Vagina (tissue), 2 donors: ENCODE measurements at regions not wholly inside any gene's neighbourhood (a gene's known extent, or its start where the extent isn't known, plus 50 kb on each side); places are given as distances from the start of the nearest gene placed in this dataset.

Source experiments
- CTCF ChIP-seq, 3 experiments: fragments of 450-650 bp in 2 of 3; fragments of 200-600 bp in 1 of 3; sonication (generic) in 1 of 3; IDR thresholded peaks; one replicate each; pipeline ENCODE4 v1.5.1; 2017 to 2019; ENCODE audit warnings: antibody characterized with exemption in 3 of 3, mild to moderate bottlenecking in 2 of 3, moderate library complexity in 2 of 3
- POLR2A ChIP-seq, 2 donors: fragments of 450-650 bp; IDR thresholded peaks; one replicate each; pipeline ENCODE4 v1.6.1; 2017; ENCODE audit warnings: antibody characterized with exemption in 2 of 2, mild to moderate bottlenecking in 2 of 2, moderate library complexity in 2 of 2
- POLR2AphosphoS5 ChIP-seq, 2 donors: sonication (generic); formaldehyde crosslinking; IDR thresholded peaks; one replicate each; pipeline ENCODE4 v1.9.0; 2017; ENCODE audit warnings: antibody characterized with exemption in 2 of 2, mild to moderate bottlenecking in 2 of 2, low read depth in 1 of 2; ENCODE audit not compliant: insufficient read depth in 1 of 2

- TF ChIP-seq CTCF (IDR thresholded peaks at IDR 0.05) (no peak), POLR2A (IDR thresholded peaks at IDR 0.05) (no peak), POLR2AphosphoS5 (IDR thresholded peaks at IDR 0.05; ENCODE audit: insufficient read depth in 1 of 2, low read depth in 1 of 2) (no peak)
Measured at GRCh38 chr5:114989512-114989911, 180.2 kb downstream of the TRIM36 start.
